Erythroblast (primary cell): ENCODE measurements at regions not wholly inside any gene's neighbourhood (a gene's known extent, or its start where the extent isn't known, plus 50 kb on each side); places are given as distances from the start of the nearest gene placed in this dataset.

Source experiments
- DNase-seq, 2 experiments: peaks; one replicate each; lab custom pipeline; 2025; lab: John Stamatoyannopoulos, UW
- GATA1 ChIP-seq: IDR thresholded peaks from 2 replicates; pipeline ENCODE4 v1.6.1; 2011; ENCODE audit warnings: low read depth, mild to moderate bottlenecking, control low read depth, low read length, moderate library complexity
- POLR2A ChIP-seq: IDR thresholded peaks from 2 replicates; pipeline ENCODE4 v1.6.1; 2011; ENCODE audit warnings: mild to moderate bottlenecking, low read length

GRCh38 chr21:25326181-25326580 lies 281.1 kb downstream of the MRPL39 start:
- TF ChIP-seq GATA1 (no peak), POLR2A (no peak)
- DNase-seq, result no peak

GRCh38 chr21:25324666-25325065 lies 282.6 kb downstream of the MRPL39 start:
- no peak for TF ChIP-seq POLR2A
- TF ChIP-seq GATA1, result no peak
- no peak for DNase-seq

GRCh38 chr21:25323356-25323949 lies 283.8 kb downstream of the MRPL39 start:
- TF ChIP-seq POLR2A, result no peak
- TF ChIP-seq GATA1, result no peak
- DNase-seq, result no peak

GRCh38 chr21:25314247-25314646 lies 293.0 kb downstream of the MRPL39 start:
- no peak for DNase-seq
- no peak for TF ChIP-seq POLR2A
- TF ChIP-seq GATA1, result no peak

GRCh38 chr21:25313829-25314228 lies 293.5 kb downstream of the MRPL39 start:
- no peak for DNase-seq
- TF ChIP-seq POLR2A, result no peak
- no peak for TF ChIP-seq GATA1

GRCh38 chr21:25307489-25307888 lies 299.8 kb downstream of the MRPL39 start:
- no peak for DNase-seq
- TF ChIP-seq GATA1 (no peak), POLR2A (no peak)

- TF ChIP-seq GATA1, result no peak
- TF ChIP-seq POLR2A, result no peak
- no peak for DNase-seq
These were observed 302.7 kb downstream of the MRPL39 start for GRCh38 chr21:25304611-25305010.

- TF ChIP-seq GATA1 (no peak), POLR2A (no peak)
- no peak for DNase-seq
These were observed 306.6 kb downstream of the MRPL39 start for GRCh38 chr21:25300632-25301031.

- no peak for TF ChIP-seq POLR2A
- TF ChIP-seq GATA1, result no peak
- DNase-seq, result no peak
These were observed 308.5 kb downstream of the MRPL39 start for GRCh38 chr21:25298512-25299491.

GRCh38 chr21:25297117-25297516 lies 310.2 kb downstream of the MRPL39 start:
- DNase-seq, result no peak
- TF ChIP-seq POLR2A (no peak), GATA1 (no peak)

GRCh38 chr21:25296252-25296651 lies 311.0 kb downstream of the MRPL39 start:
- DNase-seq, result no peak
- TF ChIP-seq POLR2A (no peak), GATA1 (no peak)

- TF ChIP-seq POLR2A, result no peak
- no peak for TF ChIP-seq GATA1
- DNase-seq, result no peak
These were observed 314.9 kb downstream of the MRPL39 start for GRCh38 chr21:25292396-25292795.

GRCh38 chr21:25283720-25284119 lies 323.6 kb downstream of the MRPL39 start:
- TF ChIP-seq GATA1, result no peak
- no peak for DNase-seq

- TF ChIP-seq POLR2A, result no peak
- no peak for TF ChIP-seq GATA1
- no peak for DNase-seq
These were observed 326.1 kb downstream of the MRPL39 start for GRCh38 chr21:25281134-25281533.

- no peak for DNase-seq
- TF ChIP-seq GATA1 (no peak), POLR2A (no peak)
These were observed 327.2 kb downstream of the MRPL39 start for GRCh38 chr21:25280061-25280460.
